B cell (primary cell): ENCODE measurements at regions not wholly inside any gene's neighbourhood (a gene's known extent, or its start where the extent isn't known, plus 50 kb on each side); places are given as distances from the start of the nearest gene placed in this dataset.

Source experiments
- CTCF ChIP-seq: fragments of 200-600 bp; IDR thresholded peaks from one replicate; pipeline ENCODE4 v1.8.0; 2022; ENCODE audit warnings: antibody characterized with exemption, mild to moderate bottlenecking
- EZH2 ChIP-seq: IDR thresholded peaks from 2 replicates; pipeline ENCODE4 v1.6.1; 2012; ENCODE audit warnings: borderline replicate concordance, low read depth, mild to moderate bottlenecking, moderate library complexity, low read length; ENCODE audit not compliant: insufficient read depth, poor library complexity, severe bottlenecking

- TF ChIP-seq CTCF, result no peak
- TF ChIP-seq EZH2, result no peak
Measured at GRCh38 chr6:109271622-109272021, 110.6 kb downstream of the CD164 start.
